Caco-2 (cell line): ENCODE measurements at regions not wholly inside any gene's neighbourhood (a gene's known extent, or its start where the extent isn't known, plus 50 kb on each side); places are given as distances from the start of the nearest gene placed in this dataset.
"Not testable (repeated sequence)": the region's sequence is repeated elsewhere in the genome, so short reads cannot be mapped to it uniquely, and the experiment has no call there.

ENCODE experiments used
- BruUV-seq: library from RNA; stranded (reverse); fragments of 400-500 nt; replicated peaks from 2 replicates; lab custom pipeline; 2021; lab: Mats Ljungman, UMichigan
- CTCF ChIA-PET: fragments of 300-600 bp; sonication (Branson Sonifier 250); formaldehyde crosslinking; loops from one replicate; lab custom pipeline; 2022; ENCODE audit warnings: antibody characterized with exemption; lab: Charles Lee
- POLR2A ChIA-PET: fragments of 300-600 bp; sonication (Branson Sonifier 250); formaldehyde crosslinking; loops from one replicate; lab custom pipeline; 2022; ENCODE audit warnings: antibody characterized with exemption; lab: Charles Lee
- DNase-seq, 2 experiments: peaks; one replicate each; pipeline versions ENCODE4 v3.0.0 to v3.0.0-alpha.2; 2020 to 2022
- H3K27me3 ChIP-seq: replicated peaks from 2 replicates; pipeline ENCODE4 v1.6.0; 2011; ENCODE audit warnings: low read length; ENCODE audit not compliant: control insufficient read depth, insufficient read depth
- H3K36me3 ChIP-seq: 2 replicates; pipeline ENCODE4 v1.5.1; 2011; ENCODE audit warnings: low read length; ENCODE audit not compliant: control insufficient read depth, insufficient read depth
- H3K4me1 ChIP-seq: fragments of 250-450 bp; sonication (Bioruptor Pico); 2 replicates; pipeline ENCODE4 v1.5.1; 2020; ENCODE audit warnings: mild to moderate bottlenecking
- H3K4me3 ChIP-seq: 2 replicates; pipeline ENCODE4 v1.5.1; 2011; ENCODE audit warnings: low read depth, mild to moderate bottlenecking, control low read depth, low read length
- H3K9me3 ChIP-seq: fragments of 250-450 bp; sonication (Bioruptor Pico); 2 replicates; pipeline ENCODE4 v1.5.1; 2020; ENCODE audit warnings: mild to moderate bottlenecking, moderate library complexity
- H3K27ac Mint-ChIP-seq: one replicate; pipeline ENCODE4 v1.8.0; 2022; ENCODE audit warnings: mixed read lengths; ENCODE audit not compliant: unreplicated experiment
- H3K27me3 Mint-ChIP-seq: one replicate; pipeline ENCODE4 v1.8.0; 2022; ENCODE audit warnings: mixed read lengths; ENCODE audit not compliant: insufficient read depth, unreplicated experiment
- H3K36me3 Mint-ChIP-seq: one replicate; pipeline ENCODE4 v1.8.0; 2022; ENCODE audit warnings: mild to moderate bottlenecking, mixed read lengths; ENCODE audit not compliant: insufficient read depth, unreplicated experiment
- H3K4me1 Mint-ChIP-seq: one replicate; pipeline ENCODE4 v1.8.0; 2022; ENCODE audit warnings: low read depth, mixed read lengths; ENCODE audit not compliant: unreplicated experiment
- H3K4me3 Mint-ChIP-seq: one replicate; pipeline ENCODE4 v1.8.0; 2022; ENCODE audit warnings: mild to moderate bottlenecking, moderate library complexity, mixed read lengths; ENCODE audit not compliant: unreplicated experiment
- H3K9me3 Mint-ChIP-seq: one replicate; pipeline ENCODE4 v1.8.0; 2022; ENCODE audit warnings: mixed read lengths; ENCODE audit not compliant: unreplicated experiment
- intact Hi-C: fragments of 100-400 bp; cut with micrococcal nuclease; formaldehyde crosslinking; loops from one replicate; pipeline ENCODE4 v1.10.0; 2022; ENCODE audit not compliant: unreplicated experiment
- TF ChIP-seq, protein P1 (sequence below), 2 experiments: fragments of 200-600 bp in 1 of 2; IDR thresholded peaks; 1 replicate in 1 of 2; 2 replicates in 1 of 2; pipeline versions ENCODE4 v1.5.1 to v1.8.0; 2011 to 2022; ENCODE audit warnings: antibody characterized with exemption in 1 of 2, control low read depth in 1 of 2, inconsistent platforms in 1 of 2, low read depth in 1 of 2, low read length in 1 of 2, mild to moderate bottlenecking in 1 of 2, moderate library complexity in 1 of 2; ENCODE audit not compliant: insufficient read depth in 1 of 2, severe bottlenecking in 1 of 2, unreplicated experiment in 1 of 2

DNA sequence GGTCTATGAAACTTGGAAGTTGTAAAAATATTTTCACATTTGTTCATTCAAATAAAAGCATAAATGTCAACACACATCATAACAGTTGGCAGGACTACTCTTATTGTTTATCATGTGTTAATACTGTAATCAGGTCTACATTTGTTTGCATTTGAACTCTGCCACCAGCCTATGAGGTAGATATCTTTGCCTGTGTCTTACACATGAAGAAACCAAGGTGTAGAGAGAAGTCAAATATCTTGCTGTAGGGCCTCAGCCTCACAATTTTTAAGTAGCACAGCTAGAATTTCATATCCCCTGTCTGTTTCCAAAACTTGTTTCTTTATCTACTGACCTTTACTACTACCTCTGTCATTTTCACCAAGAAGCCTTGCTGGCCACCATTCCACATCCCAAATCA, 161.9 kb downstream of the ZIC4 start:
- no peaks in the 10 kb centered on the region for H3K27me3 Mint-ChIP-seq
- Histone ChIP-seq H3K27me3 (no peaks in the 10 kb centered on the region), H3K4me1 (no peaks in the 10 kb centered on the region), H3K4me3 (no peak overlapping the region), H3K9me3 (no peaks in the 10 kb centered on the region), H3K36me3 (no peaks in the 10 kb centered on the region)
- H3K9me3 Mint-ChIP-seq: no peaks in the 10 kb centered on the region
- no peak overlapping the region for H3K27ac Mint-ChIP-seq
- TF ChIP-seq, protein P1, sequence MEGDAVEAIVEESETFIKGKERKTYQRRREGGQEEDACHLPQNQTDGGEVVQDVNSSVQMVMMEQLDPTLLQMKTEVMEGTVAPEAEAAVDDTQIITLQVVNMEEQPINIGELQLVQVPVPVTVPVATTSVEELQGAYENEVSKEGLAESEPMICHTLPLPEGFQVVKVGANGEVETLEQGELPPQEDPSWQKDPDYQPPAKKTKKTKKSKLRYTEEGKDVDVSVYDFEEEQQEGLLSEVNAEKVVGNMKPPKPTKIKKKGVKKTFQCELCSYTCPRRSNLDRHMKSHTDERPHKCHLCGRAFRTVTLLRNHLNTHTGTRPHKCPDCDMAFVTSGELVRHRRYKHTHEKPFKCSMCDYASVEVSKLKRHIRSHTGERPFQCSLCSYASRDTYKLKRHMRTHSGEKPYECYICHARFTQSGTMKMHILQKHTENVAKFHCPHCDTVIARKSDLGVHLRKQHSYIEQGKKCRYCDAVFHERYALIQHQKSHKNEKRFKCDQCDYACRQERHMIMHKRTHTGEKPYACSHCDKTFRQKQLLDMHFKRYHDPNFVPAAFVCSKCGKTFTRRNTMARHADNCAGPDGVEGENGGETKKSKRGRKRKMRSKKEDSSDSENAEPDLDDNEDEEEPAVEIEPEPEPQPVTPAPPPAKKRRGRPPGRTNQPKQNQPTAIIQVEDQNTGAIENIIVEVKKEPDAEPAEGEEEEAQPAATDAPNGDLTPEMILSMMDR (IDR thresholded peaks at IDR 0.05; ENCODE audit: insufficient read depth in 1 of 2, low read depth in 1 of 2, low read length in 1 of 2, severe bottlenecking in 1 of 2, unreplicated experiment in 1 of 2): no peak
- ChIA-PET CTCF (no interaction called here), POLR2A (no interaction called here)
- H3K4me1 Mint-ChIP-seq: no peaks in the 10 kb centered on the region
- H3K4me3 Mint-ChIP-seq: no peak overlapping the region
- intact Hi-C loops: no loop called here
- no TSS peak for BruUV-seq
- no peaks in the 10 kb centered on the region for H3K36me3 Mint-ChIP-seq
- DNase-seq: no peak

DNA sequence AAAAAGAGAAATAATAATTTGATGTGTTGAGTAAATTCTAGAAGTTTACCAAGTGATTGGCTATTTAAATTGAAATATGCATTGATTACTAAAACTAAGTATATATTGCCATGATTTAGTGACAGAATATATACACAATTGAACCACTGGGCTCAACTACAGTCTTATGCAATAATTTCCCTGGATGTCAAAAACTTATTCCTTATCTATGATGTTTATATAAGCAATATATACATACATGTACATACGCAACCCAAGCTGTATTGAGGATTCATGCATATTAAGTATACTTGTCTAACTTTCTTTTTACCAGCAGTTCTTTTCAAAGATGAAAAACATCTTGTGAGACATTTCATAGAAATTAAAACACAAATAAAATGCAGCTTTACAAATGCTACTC, 165.8 kb downstream of the ZIC4 start:
- no TSS peak for BruUV-seq
- Mint-ChIP-seq H3K4me1 (no peaks in the 10 kb centered on the region), H3K4me3 (no peak overlapping the region), H3K36me3 (no peaks in the 10 kb centered on the region), H3K9me3 (no peaks in the 10 kb centered on the region), H3K27me3 (peaks cover 4% of the 10 kb centered on the region), H3K27ac (no peak overlapping the region)
- POLR2A ChIA-PET: no interaction called here
- Histone ChIP-seq H3K9me3 (no peaks in the 10 kb centered on the region), H3K27me3 (no peaks in the 10 kb centered on the region), H3K4me3 (no peak overlapping the region), H3K36me3 (no peaks in the 10 kb centered on the region), H3K4me1 (no peaks in the 10 kb centered on the region)
- no peak for DNase-seq
- TF ChIP-seq, protein P1 (IDR thresholded peaks at IDR 0.05; ENCODE audit: insufficient read depth in 1 of 2, low read depth in 1 of 2, low read length in 1 of 2, severe bottlenecking in 1 of 2, unreplicated experiment in 1 of 2): no peak
- intact Hi-C loops: no loop called here
- CTCF ChIA-PET: no interaction called here

DNA sequence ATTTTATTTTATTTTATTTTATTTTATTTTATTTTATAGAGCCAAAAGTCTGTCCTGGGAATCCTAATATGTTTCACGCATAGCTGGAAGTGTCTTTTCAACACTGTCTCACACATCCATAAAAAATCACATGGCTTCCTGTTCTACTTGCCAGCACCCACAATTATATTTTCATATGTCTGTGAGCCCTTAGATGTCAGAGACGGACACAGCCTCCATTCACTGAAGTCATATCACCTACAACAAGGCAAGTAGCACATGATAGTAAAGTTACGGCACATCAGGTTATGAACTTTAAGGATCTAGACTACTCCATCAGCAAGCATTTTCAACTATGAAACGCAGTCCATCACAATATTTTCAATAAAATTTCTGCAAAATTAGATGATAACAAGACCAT, 168.4 kb downstream of the ZIC4 start:
- POLR2A ChIA-PET: no interaction called here
- H3K4me1 Mint-ChIP-seq: no peaks in the 10 kb centered on the region
- no peak for DNase-seq
- TF ChIP-seq, protein P1 (IDR thresholded peaks at IDR 0.05; ENCODE audit: insufficient read depth in 1 of 2, low read depth in 1 of 2, low read length in 1 of 2, severe bottlenecking in 1 of 2, unreplicated experiment in 1 of 2): no peak
- no peak overlapping the region for H3K4me3 Mint-ChIP-seq
- Histone ChIP-seq H3K4me1 (no peaks in the 10 kb centered on the region), H3K9me3 (no peaks in the 10 kb centered on the region), H3K27me3 (no peaks in the 10 kb centered on the region), H3K36me3 (no peaks in the 10 kb centered on the region), H3K4me3 (no peak overlapping the region)
- H3K9me3 Mint-ChIP-seq: no peaks in the 10 kb centered on the region
- BruUV-seq: no TSS peak
- H3K27ac Mint-ChIP-seq: no peak overlapping the region
- intact Hi-C loops: no loop called here
- CTCF ChIA-PET: no interaction called here
- peaks cover 4% of the 10 kb centered on the region for H3K27me3 Mint-ChIP-seq
- H3K36me3 Mint-ChIP-seq: no peaks in the 10 kb centered on the region

DNA sequence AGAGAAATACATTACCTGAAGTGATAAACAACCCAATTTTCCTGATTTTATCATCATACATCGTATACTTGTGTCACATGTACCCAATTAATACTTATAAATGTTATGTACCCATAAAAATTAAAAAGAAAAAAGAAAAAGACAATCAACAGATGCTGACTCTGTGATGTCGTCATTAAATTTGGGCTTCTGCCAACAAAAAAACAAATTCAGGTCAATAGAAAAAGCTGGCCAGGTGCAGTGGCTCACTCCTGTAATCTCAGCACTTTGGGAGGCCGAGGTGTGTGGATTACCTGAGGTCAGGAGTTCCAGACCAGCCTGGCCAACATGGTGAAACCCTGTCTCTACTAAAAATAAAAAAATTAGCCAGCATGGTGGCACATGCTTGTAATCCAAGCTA, 174.4 kb downstream of the ZIC4 start:
- H3K27me3 ChIP-seq, DNase-seq, H3K9me3 ChIP-seq, POLR2A ChIA-PET, H3K27me3 Mint-ChIP-seq, H3K4me3 ChIP-seq, H3K36me3 ChIP-seq, H3K4me1 ChIP-seq, H3K4me3 Mint-ChIP-seq, BruUV-seq, H3K9me3 Mint-ChIP-seq, CTCF ChIA-PET, H3K36me3 Mint-ChIP-seq, H3K27ac Mint-ChIP-seq, H3K4me1 Mint-ChIP-seq, intact Hi-C loops: not testable (repeated sequence)
